H1 (cell line): ENCODE measurements at regions not wholly inside any gene's neighbourhood (a gene's known extent, or its start where the extent isn't known, plus 50 kb on each side); places are given as distances from the start of the nearest gene placed in this dataset.

Experiments
- CHD7 ChIP-seq: fragments of 300-600 bp; sonication (generic); IDR thresholded peaks from 2 replicates; pipeline ENCODE4 v1.7.1; 2012; ENCODE audit warnings: low read length, moderate library complexity, mild to moderate bottlenecking, inconsistent platforms; ENCODE audit not compliant: insufficient replicate concordance
- JUN ChIP-seq: IDR thresholded peaks from 2 replicates; pipeline ENCODE4 v1.6.1; 2011; ENCODE audit warnings: low read depth, mild to moderate bottlenecking, improper control_type of control experiment, low read length
- KDM4A ChIP-seq: IDR thresholded peaks from one replicate; pipeline ENCODE4 v1.7.1; 2012; ENCODE audit warnings: low read depth, mild to moderate bottlenecking, moderate library complexity, low read length, inconsistent platforms; ENCODE audit not compliant: severe bottlenecking
- NANOG ChIP-seq: IDR thresholded peaks from 2 replicates; pipeline ENCODE4 v1.6.1; 2011; ENCODE audit warnings: low read length, low read depth, mild to moderate bottlenecking, inconsistent platforms; ENCODE audit not compliant: insufficient read depth, poor library complexity, severe bottlenecking
- POU5F1 ChIP-seq: IDR thresholded peaks from 2 replicates; pipeline ENCODE4 v1.6.1; 2011; ENCODE audit warnings: low read depth, mild to moderate bottlenecking, low read length, moderate library complexity
- RAD21 ChIP-seq, 2 experiments: IDR thresholded peaks in 1 of 2; conservative IDR thresholded peaks in 1 of 2; 2 replicates each; pipeline ENCODE4 v1.6.1; 2011; ENCODE audit warnings: low read depth in 2 of 2, low read length in 2 of 2, improper control_type of control experiment in 1 of 2, inconsistent platforms in 1 of 2, mild to moderate bottlenecking in 1 of 2, moderate library complexity in 1 of 2
- RBBP5 ChIP-seq: IDR thresholded peaks from 2 replicates; pipeline ENCODE4 v1.7.1; 2012; ENCODE audit warnings: low read depth, mild to moderate bottlenecking, inconsistent platforms, low read length, moderate library complexity, borderline replicate concordance
- RFX5 ChIP-seq: IDR thresholded peaks from 2 replicates; pipeline ENCODE4 v1.6.1; 2011; ENCODE audit warnings: low read depth, low read length, improper control_type of control experiment, borderline replicate concordance
- SP2 ChIP-seq: IDR thresholded peaks from 2 replicates; pipeline ENCODE4 v1.6.1; 2012; ENCODE audit warnings: mild to moderate bottlenecking, low read length, inconsistent platforms

DNA sequence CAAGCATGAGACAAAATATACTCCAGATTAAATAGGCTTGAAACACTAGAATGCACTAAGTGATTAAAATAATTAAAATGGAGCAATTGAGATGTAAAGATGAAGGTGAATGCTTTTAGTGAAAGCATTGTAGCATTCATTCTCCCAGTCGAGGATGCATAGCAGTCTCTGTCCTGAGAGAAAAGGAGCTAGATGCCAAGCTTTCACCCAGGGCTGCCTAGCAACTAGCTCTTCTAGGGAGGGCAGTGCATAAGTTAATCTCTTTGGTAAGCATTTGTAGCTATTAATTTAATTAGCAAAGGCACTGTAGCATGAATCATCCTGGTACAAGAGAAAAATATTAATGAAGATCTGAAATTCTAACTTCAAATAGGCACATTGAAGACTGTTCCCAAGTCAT, 1014.8 kb downstream of the C4orf33 start (continued):
- TF ChIP-seq CHD7, result no peak
- no peak for TF ChIP-seq NANOG
- no peak for TF ChIP-seq RAD21 (IDR thresholded peaks at IDR 0.05 in 1 of 2, conservative IDR thresholded peaks at IDR 0.05 in 1 of 2; ENCODE audit: low read depth in 2 of 2, low read length in 2 of 2)
- TF ChIP-seq JUN, result no peak
- TF ChIP-seq RBBP5, result no peak
- no peak for TF ChIP-seq POU5F1
- no peak for TF ChIP-seq SP2
- TF ChIP-seq KDM4A, result no peak
- TF ChIP-seq RFX5, result peak; percentile 9; the same call in 1 of the 2 replicates
